Breast epithelium (tissue), 4 donors: ENCODE measurements at regions not wholly inside any gene's neighbourhood (a gene's known extent, or its start where the extent isn't known, plus 50 kb on each side); places are given as distances from the start of the nearest gene placed in this dataset.

Experiments used
- DNase-seq, 2 donors: peaks; one replicate each; pipeline ENCODE4 v3.0.0-alpha.2; 2019; ENCODE audit warnings: low spot score in 2 of 2
- H3K27ac ChIP-seq, 2 donors: fragments of 200-600 bp; sonication (generic) in 1 of 2; one replicate each; pipeline ENCODE4 v1.5.1; 2016 to 2019; ENCODE audit warnings: mild to moderate bottlenecking in 1 of 2
- H3K27me3 ChIP-seq, 2 donors: fragments of 200-600 bp; sonication (generic) in 1 of 2; one replicate each; pipeline versions ENCODE4 v1.5.1 to v1.6.0; 2017 to 2019; ENCODE audit warnings: control low read depth in 1 of 2, mild to moderate bottlenecking in 1 of 2
- H3K36me3 ChIP-seq: fragments of 200-600 bp; one replicate; pipeline ENCODE4 v1.5.1; 2019
- H3K4me1 ChIP-seq, 2 donors: fragments of 200-600 bp; sonication (generic); one replicate each; pipeline ENCODE4 v1.5.1; 2016 to 2019; ENCODE audit warnings: control low read depth in 1 of 2
- H3K4me3 ChIP-seq, 3 donors: fragments of 200-600 bp; sonication (generic); 1 replicate in 2 of 3; 2 replicates in 1 of 3; pipeline ENCODE4 v1.5.1; 2016 to 2019; ENCODE audit warnings: mild to moderate bottlenecking in 3 of 3, moderate library complexity in 2 of 3
- H3K9me3 ChIP-seq, 2 donors: fragments of 200-600 bp; sonication (generic) in 1 of 2; one replicate each; pipeline ENCODE4 v1.5.1; 2016 to 2019; ENCODE audit warnings: control low read depth in 1 of 2
- CTCF ChIP-seq, 3 donors: fragments of 450-650 bp; IDR thresholded peaks; one replicate each; pipeline ENCODE4 v1.5.1; 2016 to 2017; ENCODE audit warnings: antibody characterized with exemption in 3 of 3, mild to moderate bottlenecking in 3 of 3, moderate library complexity in 3 of 3
- POLR2A ChIP-seq: fragments of 450-650 bp; IDR thresholded peaks from one replicate; pipeline ENCODE4 v1.6.1; 2016; ENCODE audit warnings: antibody characterized with exemption, mild to moderate bottlenecking, moderate library complexity
- POLR2AphosphoS5 ChIP-seq, 3 donors: sonication (generic); formaldehyde crosslinking; IDR thresholded peaks; one replicate each; pipeline ENCODE4 v1.6.1; 2017; ENCODE audit warnings: antibody characterized with exemption in 3 of 3
- intact Hi-C: fragments of 100-400 bp; cut with DNase I; formaldehyde crosslinking; loops from one replicate; pipeline ENCODE4 v1.15.1; 2023; ENCODE audit warnings: low total_unique reads

GRCh38 chr4:135605076-135605475 is 1403.5 kb upstream of the PABPC4L start:
- Histone ChIP-seq H3K4me3 (no peak overlapping the region), H3K27me3 (no peaks in the 10 kb centered on the region), H3K4me1 (no peaks in the 10 kb centered on the region), H3K27ac (no peak overlapping the region), H3K36me3 (no peaks in the 10 kb centered on the region), H3K9me3 (no peaks in the 10 kb centered on the region)
- intact Hi-C loops = no loop called here
- no peak for DNase-seq
- TF ChIP-seq POLR2AphosphoS5 (IDR thresholded peaks at IDR 0.05) (no peak), CTCF (IDR thresholded peaks at IDR 0.05) (no peak), POLR2A (no peak)

GRCh38 chr4:135604531-135604930 is 1402.9 kb upstream of the PABPC4L start:
- no peak overlapping the region for H3K27ac ChIP-seq
- no peaks in the 10 kb centered on the region for H3K27me3 ChIP-seq
- DNase-seq = no peak
- TF ChIP-seq POLR2AphosphoS5 (IDR thresholded peaks at IDR 0.05) (no peak), POLR2A (no peak), CTCF (IDR thresholded peaks at IDR 0.05) (no peak)
- H3K9me3 ChIP-seq = no peaks in the 10 kb centered on the region
- no peaks in the 10 kb centered on the region for H3K4me1 ChIP-seq
- H3K4me3 ChIP-seq = no peak overlapping the region
- intact Hi-C loops = no loop called here
- no peaks in the 10 kb centered on the region for H3K36me3 ChIP-seq

GRCh38 chr4:135601351-135601750 is 1399.8 kb upstream of the PABPC4L start:
- intact Hi-C loops = no loop called here
- no peak for TF ChIP-seq POLR2A
- no peak for TF ChIP-seq CTCF (IDR thresholded peaks at IDR 0.05)
- no peak for TF ChIP-seq POLR2AphosphoS5 (IDR thresholded peaks at IDR 0.05)
- H3K27ac ChIP-seq = no peak overlapping the region
- no peak overlapping the region for H3K4me3 ChIP-seq
- no peaks in the 10 kb centered on the region for H3K4me1 ChIP-seq
- H3K9me3 ChIP-seq = peaks cover 0 to 16% of the 10 kb centered on the region in 2 donors
- no peak for DNase-seq
- no peaks in the 10 kb centered on the region for H3K27me3 ChIP-seq
- H3K36me3 ChIP-seq = no peaks in the 10 kb centered on the region

DNA sequence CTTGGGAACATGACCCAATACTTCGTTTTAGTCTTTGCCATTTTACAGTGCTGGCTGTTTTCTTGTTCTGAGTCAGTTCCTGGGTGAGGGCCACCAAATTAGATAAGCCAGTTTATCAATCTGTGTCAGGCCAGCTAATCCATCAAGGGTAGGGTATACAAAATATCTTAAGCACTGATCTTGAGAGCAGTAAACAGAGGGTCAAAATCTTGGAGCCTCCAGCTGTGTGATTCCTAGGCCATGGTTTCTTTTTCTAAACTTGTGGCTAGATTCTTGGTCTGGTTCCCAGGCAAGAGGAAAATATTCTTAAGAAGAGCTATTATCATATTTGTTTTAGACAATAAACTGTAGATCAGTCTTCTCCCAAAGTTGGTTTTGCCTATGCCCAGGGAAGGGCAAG is 1396.6 kb upstream of the PABPC4L start:
- no peak for DNase-seq
- no peak overlapping the region for H3K4me3 ChIP-seq
- H3K27ac ChIP-seq = no peak overlapping the region
- intact Hi-C loops = no loop called here
- no peaks in the 10 kb centered on the region for H3K36me3 ChIP-seq
- H3K27me3 ChIP-seq = no peaks in the 10 kb centered on the region
- H3K4me1 ChIP-seq = no peaks in the 10 kb centered on the region
- peaks cover 0 to 26% of the 10 kb centered on the region in 2 donors for H3K9me3 ChIP-seq
- no peak for TF ChIP-seq POLR2A
- no peak for TF ChIP-seq CTCF (IDR thresholded peaks at IDR 0.05)

GRCh38 chr4:135594521-135594920 is 1392.9 kb upstream of the PABPC4L start:
- no peak for DNase-seq
- Histone ChIP-seq H3K27ac (no peak overlapping the region), H3K4me1 (no peaks in the 10 kb centered on the region), H3K36me3 (no peaks in the 10 kb centered on the region), H3K9me3 (peaks cover 0 to 26% of the 10 kb centered on the region in 2 donors), H3K4me3 (no peak overlapping the region), H3K27me3 (no peaks in the 10 kb centered on the region)
- no peak for TF ChIP-seq POLR2A
- no peak for TF ChIP-seq POLR2AphosphoS5 (IDR thresholded peaks at IDR 0.05)
- TF ChIP-seq CTCF (IDR thresholded peaks at IDR 0.05) = no peak
- intact Hi-C loops = no loop called here
